Ishikawa (cell line): ENCODE measurements at regions not wholly inside any gene's neighbourhood (a gene's known extent, or its start where the extent isn't known, plus 50 kb on each side); places are given as distances from the start of the nearest gene placed in this dataset.

Experiments used
- CREB1 ChIP-seq: IDR thresholded peaks from 2 replicates; pipeline ENCODE4 v1.6.1; 2012; ENCODE audit warnings: low read depth
- EP300 ChIP-seq: IDR thresholded peaks from 2 replicates; pipeline ENCODE4 v1.6.1; 2012; ENCODE audit warnings: borderline replicate concordance
- TF ChIP-seq, protein P1 (sequence below): IDR thresholded peaks from 2 replicates; pipeline ENCODE4 v1.6.1; 2012
- TF ChIP-seq, protein P2 (sequence below): IDR thresholded peaks from 2 replicates; pipeline ENCODE4 v1.6.1; 2012

DNA sequence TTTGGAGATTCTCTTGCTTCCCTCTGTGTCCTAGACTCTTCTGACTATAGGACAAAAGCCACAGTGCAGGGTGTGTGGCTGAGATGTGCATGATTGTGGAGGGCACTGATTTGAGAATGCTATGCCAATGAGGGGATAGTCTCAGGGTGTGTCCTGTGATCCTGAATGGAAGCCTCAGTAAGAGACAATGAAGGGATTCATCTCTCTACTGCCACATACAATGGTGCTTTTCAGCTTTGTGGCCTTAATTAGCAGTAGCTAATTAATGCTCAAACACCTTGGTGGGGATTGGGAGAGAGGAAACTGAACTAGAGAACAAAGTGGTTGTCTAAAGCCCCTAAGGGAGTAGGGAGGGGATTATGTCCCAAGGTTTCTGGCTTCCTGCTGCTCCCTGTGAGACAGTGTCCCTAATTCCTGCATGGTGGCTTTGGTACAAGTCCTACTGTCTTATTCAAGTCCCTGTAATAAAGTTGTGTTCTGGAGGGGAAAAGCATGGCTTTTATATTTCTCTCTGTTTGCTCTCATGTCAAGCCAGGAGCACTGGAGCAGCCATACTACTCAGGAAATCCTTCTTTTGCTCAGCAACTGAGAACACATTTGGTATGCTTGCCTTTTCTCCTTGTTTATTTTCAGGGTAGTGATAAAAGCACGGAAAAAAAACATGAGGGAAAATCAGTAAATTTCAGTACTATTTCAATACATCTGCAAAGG is 415.2 kb upstream of the TCF4 start:
- TF ChIP-seq EP300: no peak
- no peak for TF ChIP-seq CREB1
- TF ChIP-seq, protein P1, sequence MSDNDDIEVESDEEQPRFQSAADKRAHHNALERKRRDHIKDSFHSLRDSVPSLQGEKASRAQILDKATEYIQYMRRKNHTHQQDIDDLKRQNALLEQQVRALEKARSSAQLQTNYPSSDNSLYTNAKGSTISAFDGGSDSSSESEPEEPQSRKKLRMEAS: no peak
- TF ChIP-seq, protein P2, sequence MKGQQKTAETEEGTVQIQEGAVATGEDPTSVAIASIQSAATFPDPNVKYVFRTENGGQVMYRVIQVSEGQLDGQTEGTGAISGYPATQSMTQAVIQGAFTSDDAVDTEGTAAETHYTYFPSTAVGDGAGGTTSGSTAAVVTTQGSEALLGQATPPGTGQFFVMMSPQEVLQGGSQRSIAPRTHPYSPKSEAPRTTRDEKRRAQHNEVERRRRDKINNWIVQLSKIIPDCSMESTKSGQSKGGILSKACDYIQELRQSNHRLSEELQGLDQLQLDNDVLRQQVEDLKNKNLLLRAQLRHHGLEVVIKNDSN: no peak
